ENCODE measurements at regions not wholly inside any gene's neighbourhood (a gene's known extent, or its start where the extent isn't known, plus 50 kb on each side); places are given as distances from the start of the nearest gene placed in this dataset.

DNA sequence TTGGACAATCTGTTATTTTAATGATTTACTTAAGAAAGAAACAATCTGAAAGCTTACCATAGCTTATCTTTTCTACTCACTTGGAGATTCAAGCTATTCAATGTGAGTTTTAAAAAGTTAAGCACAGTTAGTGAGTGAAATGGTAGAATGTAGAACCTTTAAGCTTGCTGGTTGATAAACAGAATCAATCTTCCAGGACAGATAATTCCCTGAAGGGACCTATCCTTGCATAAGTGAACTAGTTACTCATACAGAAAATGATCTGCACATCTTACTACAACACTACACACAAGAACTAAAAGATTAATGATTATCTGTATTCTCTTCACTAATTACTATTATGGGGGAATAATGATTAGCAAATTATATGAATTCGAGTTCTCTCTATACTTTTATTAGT, 165.6 kb downstream of the PALM2AKAP2 start:
- TF ChIP-seq, protein P1, sequence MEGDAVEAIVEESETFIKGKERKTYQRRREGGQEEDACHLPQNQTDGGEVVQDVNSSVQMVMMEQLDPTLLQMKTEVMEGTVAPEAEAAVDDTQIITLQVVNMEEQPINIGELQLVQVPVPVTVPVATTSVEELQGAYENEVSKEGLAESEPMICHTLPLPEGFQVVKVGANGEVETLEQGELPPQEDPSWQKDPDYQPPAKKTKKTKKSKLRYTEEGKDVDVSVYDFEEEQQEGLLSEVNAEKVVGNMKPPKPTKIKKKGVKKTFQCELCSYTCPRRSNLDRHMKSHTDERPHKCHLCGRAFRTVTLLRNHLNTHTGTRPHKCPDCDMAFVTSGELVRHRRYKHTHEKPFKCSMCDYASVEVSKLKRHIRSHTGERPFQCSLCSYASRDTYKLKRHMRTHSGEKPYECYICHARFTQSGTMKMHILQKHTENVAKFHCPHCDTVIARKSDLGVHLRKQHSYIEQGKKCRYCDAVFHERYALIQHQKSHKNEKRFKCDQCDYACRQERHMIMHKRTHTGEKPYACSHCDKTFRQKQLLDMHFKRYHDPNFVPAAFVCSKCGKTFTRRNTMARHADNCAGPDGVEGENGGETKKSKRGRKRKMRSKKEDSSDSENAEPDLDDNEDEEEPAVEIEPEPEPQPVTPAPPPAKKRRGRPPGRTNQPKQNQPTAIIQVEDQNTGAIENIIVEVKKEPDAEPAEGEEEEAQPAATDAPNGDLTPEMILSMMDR (conservative IDR thresholded peaks at IDR 0.05), result no peak
- H3K27ac ChIP-seq, result no peak overlapping the region

DNA sequence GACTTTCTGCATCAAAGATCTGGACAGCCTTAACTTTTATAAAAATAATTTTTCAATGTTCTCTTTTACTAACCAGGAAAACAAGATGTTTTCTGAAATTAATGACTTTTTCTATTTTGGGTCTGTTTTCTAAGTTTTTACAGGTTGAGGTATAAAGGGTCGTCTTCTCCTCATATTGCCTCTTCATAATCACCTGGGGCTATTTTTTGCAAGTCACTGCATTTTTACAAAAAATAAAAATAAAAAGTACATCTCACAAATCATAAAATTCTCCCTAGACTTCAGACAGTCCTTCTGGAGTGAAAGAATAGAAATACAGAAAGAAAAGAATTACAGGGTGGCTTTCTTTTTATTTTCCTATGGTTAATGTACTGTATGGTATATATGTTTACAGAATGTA, 168.5 kb downstream of the PALM2AKAP2 start:
- TF ChIP-seq, protein P1 (conservative IDR thresholded peaks at IDR 0.05), result no peak
- H3K27ac ChIP-seq, result no peak overlapping the region

DNA sequence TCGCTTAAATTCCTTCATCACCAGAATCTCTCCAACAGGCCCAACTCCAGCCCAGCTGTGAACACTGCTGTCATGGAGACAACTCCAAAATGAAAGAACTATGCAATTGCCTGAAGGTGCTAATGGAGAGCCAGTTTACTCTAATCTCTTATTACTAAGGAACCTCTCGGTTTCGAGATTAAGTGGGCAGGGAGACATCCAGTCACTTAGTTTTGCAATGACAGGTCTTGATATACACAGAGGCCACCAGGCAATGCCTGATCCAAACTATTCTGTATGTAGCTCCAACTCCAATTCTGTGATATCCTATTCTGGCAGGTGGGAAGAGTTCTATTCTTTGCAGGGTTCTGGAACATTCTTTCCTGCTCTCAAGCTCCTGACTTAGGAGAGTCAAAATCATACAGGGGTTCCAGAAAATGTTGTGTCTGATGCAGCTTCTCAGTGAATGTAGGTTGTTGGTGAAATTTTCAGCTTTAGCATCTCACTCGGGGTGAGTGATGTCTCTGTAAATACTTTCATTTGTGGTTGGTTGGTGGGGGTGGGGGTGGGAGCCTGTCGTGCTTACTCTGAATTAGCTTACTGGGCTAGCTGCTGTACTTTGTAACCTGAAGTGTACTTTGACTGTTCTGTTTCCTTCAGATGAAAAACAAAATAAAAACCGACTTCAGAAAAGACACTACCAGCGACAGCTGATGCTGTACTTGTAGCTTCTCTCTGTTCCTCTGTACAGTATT, 170.9 kb downstream of the PALM2AKAP2 start:
- H3K27ac ChIP-seq, result no peak overlapping the region
- TF ChIP-seq, protein P1 (conservative IDR thresholded peaks at IDR 0.05), result no peak

DNA sequence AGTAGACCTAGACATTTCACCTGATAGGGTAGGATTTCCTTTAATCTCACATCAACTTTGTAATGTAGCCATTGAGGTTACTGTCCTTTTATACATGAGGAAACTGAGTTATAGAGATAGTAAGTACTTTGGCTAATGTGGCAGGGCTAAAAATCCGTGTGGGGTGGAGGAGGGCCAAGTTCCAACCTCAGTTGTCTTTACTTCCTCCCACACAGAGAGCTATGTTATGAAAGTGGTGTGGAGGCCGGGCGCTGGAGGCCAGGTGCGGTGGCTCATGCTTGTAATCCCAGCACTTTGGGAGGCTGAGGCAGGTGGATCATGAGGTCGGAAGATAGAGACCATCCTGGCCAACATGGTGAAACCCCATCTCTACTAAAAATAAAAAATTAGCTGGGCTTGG, 173.3 kb downstream of the PALM2AKAP2 start:
- TF ChIP-seq, protein P1 (conservative IDR thresholded peaks at IDR 0.05), result no peak
- no peak overlapping the region for H3K27ac ChIP-seq

DNA sequence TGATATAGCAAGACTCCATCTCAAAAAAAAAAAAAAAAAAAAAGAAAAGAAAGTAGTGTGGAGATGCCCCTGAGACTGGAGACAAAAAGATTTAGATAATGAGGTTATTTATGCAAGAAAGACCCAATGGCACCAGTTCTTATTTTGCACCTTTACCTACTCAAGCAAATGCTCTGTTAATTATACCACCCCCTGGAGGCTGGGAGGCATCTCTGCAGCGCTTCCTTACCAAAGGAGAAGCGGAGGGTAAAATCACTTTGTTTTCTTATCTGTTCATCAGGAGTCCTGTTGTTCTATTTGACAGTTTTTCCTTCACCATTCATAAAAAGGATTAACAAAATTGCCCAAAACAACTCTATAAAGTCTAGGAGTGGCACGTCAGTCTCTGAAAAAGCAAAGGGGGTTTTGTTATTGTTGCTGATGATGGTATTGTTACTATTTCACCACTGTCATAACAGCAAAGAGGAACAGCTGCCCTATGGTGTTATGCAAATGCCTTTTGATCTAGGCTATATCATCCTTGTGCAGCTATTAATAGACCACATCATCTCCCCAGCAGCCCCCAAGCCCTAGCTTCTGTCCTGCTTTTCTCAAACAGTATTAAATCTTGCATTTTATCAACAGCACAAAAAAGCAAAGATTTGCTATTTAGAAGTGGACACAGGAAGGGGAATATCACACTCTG, 174.0 kb downstream of the PALM2AKAP2 start:
- TF ChIP-seq, protein P1 (conservative IDR thresholded peaks at IDR 0.05), result 0 out of 2 replicates have a peak, but pooled peaks have one; percentile 13
- H3K27ac ChIP-seq, result no peak overlapping the region

DNA sequence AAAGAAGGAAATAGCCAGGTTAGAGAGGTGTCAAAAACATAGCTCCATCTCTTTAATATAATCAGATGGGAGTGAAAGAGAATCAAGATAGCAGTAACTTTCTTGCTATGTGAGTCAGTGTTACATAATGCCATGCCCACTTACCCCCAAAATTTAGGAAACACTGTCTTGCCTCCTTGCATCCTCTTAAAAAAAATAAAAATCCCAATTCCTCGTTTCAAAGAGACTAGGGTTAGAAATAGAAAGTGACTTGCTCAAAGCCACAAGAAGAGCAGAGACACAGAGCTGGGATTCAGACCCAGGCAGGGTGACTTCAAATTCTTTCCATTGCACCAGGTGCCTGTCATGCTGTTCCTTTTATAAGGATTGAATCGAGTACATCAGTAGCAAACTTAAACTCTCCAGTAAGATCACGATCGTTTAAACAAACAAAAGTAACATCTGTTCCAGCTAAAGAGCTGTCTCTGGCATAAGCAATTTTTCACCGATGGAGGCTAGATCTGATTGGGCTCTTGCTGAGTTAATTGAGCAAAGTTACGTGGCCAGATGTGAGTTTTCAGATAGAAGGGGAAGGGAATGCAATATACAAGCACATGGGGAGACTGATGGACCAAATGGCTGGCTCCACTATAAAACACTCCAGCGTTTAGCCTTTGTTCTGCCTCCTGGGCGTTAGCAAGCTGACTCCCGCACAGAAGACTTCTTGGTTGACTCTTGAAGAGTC, 176.9 kb downstream of the PALM2AKAP2 start:
- H3K27ac ChIP-seq, result no peak overlapping the region
- TF ChIP-seq, protein P1 (conservative IDR thresholded peaks at IDR 0.05), result no peak

DNA sequence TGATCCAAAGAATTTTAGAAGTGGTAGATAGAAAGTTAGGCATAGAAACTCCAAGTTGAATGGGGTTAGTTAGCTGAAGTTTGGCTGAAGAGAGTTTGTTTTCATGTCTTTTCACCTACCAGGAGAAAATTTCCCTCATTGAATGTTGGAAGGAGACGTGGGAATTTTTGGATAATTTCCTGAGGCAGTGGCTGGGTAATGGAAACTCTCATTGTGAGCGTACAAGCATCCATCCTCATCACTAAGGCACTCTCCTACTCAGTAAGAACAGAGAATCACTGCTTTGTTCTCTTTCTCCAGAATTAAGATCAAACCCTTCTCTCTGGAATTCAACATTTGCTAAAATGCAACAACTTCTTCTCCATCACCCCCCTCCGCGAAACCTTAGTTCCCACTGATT, 179.7 kb downstream of the PALM2AKAP2 start:
- TF ChIP-seq, protein P1 (conservative IDR thresholded peaks at IDR 0.05), result no peak
- no peak overlapping the region for H3K27ac ChIP-seq

All from VCaP (cell line).